ENCODE measurements at regions not wholly inside any gene's neighbourhood (a gene's known extent, or its start where the extent isn't known, plus 50 kb on each side); places are given as distances from the start of the nearest gene placed in this dataset.

DNA sequence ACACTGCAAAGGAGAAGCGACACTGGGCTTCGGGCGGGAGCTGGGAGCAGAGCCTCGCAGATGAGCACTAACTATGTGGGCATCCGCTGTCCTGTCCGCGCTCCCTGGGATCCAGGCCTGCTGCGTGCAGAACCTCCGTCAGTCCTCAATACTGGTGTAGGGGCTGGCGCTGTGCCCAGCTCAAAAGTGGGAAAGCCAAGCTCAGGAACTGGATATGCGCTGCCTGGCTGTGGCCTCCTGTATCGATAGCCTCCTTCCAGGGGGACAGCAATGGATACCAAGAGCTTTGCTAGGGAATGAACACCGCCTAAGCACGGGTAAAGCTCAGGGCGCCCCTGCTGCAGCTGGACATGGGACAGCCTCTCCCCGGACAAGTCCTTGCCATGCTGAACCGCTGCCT, 270.4 kb downstream of the NSG2 start:
- no peak for DNase-seq (ENCODE audit: low spot score)
- H3K4me3 ChIP-seq (ENCODE audit: low read depth in 1 of 3, low read length in 3 of 3): no peak overlapping the region
- H3K4me1 ChIP-seq (ENCODE audit: control insufficient read depth in 4 of 4, insufficient read depth in 4 of 4, low read length in 3 of 4): peaks cover 0 to 3% (median 0%) of the 10 kb centered on the region in 4 donors
- H3K27me3 ChIP-seq (ENCODE audit: control insufficient read depth in 4 of 4, insufficient read depth in 4 of 4, low read length in 3 of 4): no peaks in the 10 kb centered on the region
- no peak overlapping the region for H3K27ac ChIP-seq (ENCODE audit: low read depth in 1 of 2, low read length in 2 of 2)
- TF ChIP-seq TAF1 (conservative IDR thresholded peaks at IDR 0.05) (no peak), HNF4G (IDR thresholded peaks at IDR 0.05) (no peak), HNF4A (conservative IDR thresholded peaks at IDR 0.05) (no peak), JUND (IDR thresholded peaks at IDR 0.05) (no peak), NR2F2 (IDR thresholded peaks at IDR 0.05) (no peak), EGR1 (IDR thresholded peaks at IDR 0.05; ENCODE audit: low read depth in 2 of 2) (no peak), FOXA2 (IDR thresholded peaks at IDR 0.05) (no peak), SP1 (IDR thresholded peaks at IDR 0.05) (no peak), GABPA (IDR thresholded peaks at IDR 0.05 in 1 of 2, conservative IDR thresholded peaks at IDR 0.05 in 1 of 2) (no peak)
- TF ChIP-seq, protein P1, sequence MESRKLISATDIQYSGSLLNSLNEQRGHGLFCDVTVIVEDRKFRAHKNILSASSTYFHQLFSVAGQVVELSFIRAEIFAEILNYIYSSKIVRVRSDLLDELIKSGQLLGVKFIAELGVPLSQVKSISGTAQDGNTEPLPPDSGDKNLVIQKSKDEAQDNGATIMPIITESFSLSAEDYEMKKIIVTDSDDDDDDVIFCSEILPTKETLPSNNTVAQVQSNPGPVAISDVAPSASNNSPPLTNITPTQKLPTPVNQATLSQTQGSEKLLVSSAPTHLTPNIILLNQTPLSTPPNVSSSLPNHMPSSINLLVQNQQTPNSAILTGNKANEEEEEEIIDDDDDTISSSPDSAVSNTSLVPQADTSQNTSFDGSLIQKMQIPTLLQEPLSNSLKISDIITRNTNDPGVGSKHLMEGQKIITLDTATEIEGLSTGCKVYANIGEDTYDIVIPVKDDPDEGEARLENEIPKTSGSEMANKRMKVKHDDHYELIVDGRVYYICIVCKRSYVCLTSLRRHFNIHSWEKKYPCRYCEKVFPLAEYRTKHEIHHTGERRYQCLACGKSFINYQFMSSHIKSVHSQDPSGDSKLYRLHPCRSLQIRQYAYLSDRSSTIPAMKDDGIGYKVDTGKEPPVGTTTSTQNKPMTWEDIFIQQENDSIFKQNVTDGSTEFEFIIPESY (IDR thresholded peaks at IDR 0.05): no peak
- TF ChIP-seq, protein P2, sequence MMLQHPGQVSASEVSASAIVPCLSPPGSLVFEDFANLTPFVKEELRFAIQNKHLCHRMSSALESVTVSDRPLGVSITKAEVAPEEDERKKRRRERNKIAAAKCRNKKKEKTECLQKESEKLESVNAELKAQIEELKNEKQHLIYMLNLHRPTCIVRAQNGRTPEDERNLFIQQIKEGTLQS (IDR thresholded peaks at IDR 0.05): no peak
- TF ChIP-seq, protein P3, sequence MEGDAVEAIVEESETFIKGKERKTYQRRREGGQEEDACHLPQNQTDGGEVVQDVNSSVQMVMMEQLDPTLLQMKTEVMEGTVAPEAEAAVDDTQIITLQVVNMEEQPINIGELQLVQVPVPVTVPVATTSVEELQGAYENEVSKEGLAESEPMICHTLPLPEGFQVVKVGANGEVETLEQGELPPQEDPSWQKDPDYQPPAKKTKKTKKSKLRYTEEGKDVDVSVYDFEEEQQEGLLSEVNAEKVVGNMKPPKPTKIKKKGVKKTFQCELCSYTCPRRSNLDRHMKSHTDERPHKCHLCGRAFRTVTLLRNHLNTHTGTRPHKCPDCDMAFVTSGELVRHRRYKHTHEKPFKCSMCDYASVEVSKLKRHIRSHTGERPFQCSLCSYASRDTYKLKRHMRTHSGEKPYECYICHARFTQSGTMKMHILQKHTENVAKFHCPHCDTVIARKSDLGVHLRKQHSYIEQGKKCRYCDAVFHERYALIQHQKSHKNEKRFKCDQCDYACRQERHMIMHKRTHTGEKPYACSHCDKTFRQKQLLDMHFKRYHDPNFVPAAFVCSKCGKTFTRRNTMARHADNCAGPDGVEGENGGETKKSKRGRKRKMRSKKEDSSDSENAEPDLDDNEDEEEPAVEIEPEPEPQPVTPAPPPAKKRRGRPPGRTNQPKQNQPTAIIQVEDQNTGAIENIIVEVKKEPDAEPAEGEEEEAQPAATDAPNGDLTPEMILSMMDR (IDR thresholded peaks at IDR 0.05; ENCODE audit: low read depth, low read length, missing input control): no peak
- H3K9ac ChIP-seq (ENCODE audit: low read depth in 1 of 2, low read length in 2 of 2): no peak overlapping the region
- no peaks in the 10 kb centered on the region for H3K36me3 ChIP-seq (ENCODE audit: control insufficient read depth in 4 of 4, insufficient read depth in 3 of 4, low read depth in 1 of 4, low read length in 3 of 4)
- H3K9me3 ChIP-seq (ENCODE audit: control insufficient read depth in 4 of 4, low read length in 3 of 4): no peaks in the 10 kb centered on the region
- WGBS: 86% methylated on average over 17 of the region's 17 CpGs

DNA sequence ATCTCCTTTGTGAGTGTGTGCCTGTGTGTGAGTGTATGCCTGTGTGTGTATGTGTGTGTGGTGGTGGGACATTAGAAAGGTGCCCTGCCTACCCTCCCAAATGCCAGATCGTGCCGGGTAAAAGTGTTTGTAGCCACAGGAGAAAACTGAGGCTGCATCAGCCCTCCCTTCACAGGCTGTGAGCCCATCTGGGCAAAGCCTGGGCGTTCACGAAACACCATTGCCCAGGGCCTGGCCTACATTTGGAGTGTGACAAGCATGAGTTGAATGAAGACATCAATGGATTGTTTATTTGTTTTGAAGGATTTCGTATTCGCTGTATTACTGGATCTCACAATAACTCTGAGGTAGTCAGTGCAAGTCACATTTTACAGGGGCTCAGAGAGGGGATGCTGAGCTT, 270.8 kb downstream of the NSG2 start:
- no peaks in the 10 kb centered on the region for H3K27me3 ChIP-seq (ENCODE audit: control insufficient read depth in 4 of 4, insufficient read depth in 4 of 4, low read length in 3 of 4)
- H3K9ac ChIP-seq (ENCODE audit: low read depth in 1 of 2, low read length in 2 of 2): no peak overlapping the region
- 73% methylated on average over 6 of the region's 6 CpGs for WGBS
- no peaks in the 10 kb centered on the region for H3K36me3 ChIP-seq (ENCODE audit: control insufficient read depth in 4 of 4, insufficient read depth in 3 of 4, low read depth in 1 of 4, low read length in 3 of 4)
- H3K27ac ChIP-seq (ENCODE audit: low read depth in 1 of 2, low read length in 2 of 2): no peak overlapping the region
- H3K4me3 ChIP-seq (ENCODE audit: low read depth in 1 of 3, low read length in 3 of 3): no peak overlapping the region
- no peaks in the 10 kb centered on the region for H3K9me3 ChIP-seq (ENCODE audit: control insufficient read depth in 4 of 4, low read length in 3 of 4)
- TF ChIP-seq GABPA (IDR thresholded peaks at IDR 0.05 in 1 of 2, conservative IDR thresholded peaks at IDR 0.05 in 1 of 2) (no peak), SP1 (IDR thresholded peaks at IDR 0.05) (no peak), NR2F2 (IDR thresholded peaks at IDR 0.05) (no peak), YY1 (IDR thresholded peaks at IDR 0.05) (no peak)
- TF ChIP-seq, protein P3 (IDR thresholded peaks at IDR 0.05; ENCODE audit: low read depth, low read length, missing input control): no peak
- DNase-seq (ENCODE audit: low spot score): no peak
- peaks cover 0 to 3% (median 0%) of the 10 kb centered on the region in 4 donors for H3K4me1 ChIP-seq (ENCODE audit: control insufficient read depth in 4 of 4, insufficient read depth in 4 of 4, low read length in 3 of 4)
